CD14-positive monocyte (primary cell): ENCODE measurements at regions not wholly inside any gene's neighbourhood (a gene's known extent, or its start where the extent isn't known, plus 50 kb on each side); places are given as distances from the start of the nearest gene placed in this dataset.

Experiments
- DNase-seq, 3 donors: peaks; one replicate each; pipeline ENCODE4 v3.0.0-alpha.2; 2011 to 2022
- H2AFZ ChIP-seq: 2 replicates; pipeline ENCODE4 v1.6.0; 2012; ENCODE audit warnings: mild to moderate bottlenecking, low read depth, low read length, inconsistent platforms; ENCODE audit not compliant: insufficient read depth, poor library complexity, severe bottlenecking
- H3K27ac ChIP-seq, 2 donors: 1 replicate in 1 of 2; 2 replicates in 1 of 2; pipeline ENCODE4 v1.5.1; 2012 to 2013; ENCODE audit warnings: low read length in 2 of 2, control low read depth in 1 of 2, inconsistent platforms in 1 of 2, low read depth in 1 of 2, mild to moderate bottlenecking in 1 of 2
- H3K27me3 ChIP-seq, 2 donors: one replicate each; pipeline versions ENCODE4 v1.6.0 to v1.6.1; 2011 to 2013; ENCODE audit warnings: low read length in 2 of 2; ENCODE audit not compliant: control insufficient read depth in 2 of 2, insufficient read depth in 2 of 2
- H3K36me3 ChIP-seq, 2 donors: replicated peaks in 1 of 2; 1 replicate in 1 of 2; 2 replicates in 1 of 2; pipeline versions ENCODE4 v1.5.1 to v1.6.1; 2012 to 2013; ENCODE audit warnings: low read length in 2 of 2, control low read depth in 1 of 2, inconsistent platforms in 1 of 2, mild to moderate bottlenecking in 1 of 2; ENCODE audit not compliant: insufficient read depth in 2 of 2, control insufficient read depth in 1 of 2
- H3K4me1 ChIP-seq, 2 donors: 1 replicate in 1 of 2; 2 replicates in 1 of 2; pipeline versions ENCODE4 v1.5.1 to v1.6.1; 2012 to 2013; ENCODE audit warnings: low read length in 2 of 2, control low read depth in 1 of 2, inconsistent platforms in 1 of 2, mild to moderate bottlenecking in 1 of 2, moderate library complexity in 1 of 2; ENCODE audit not compliant: insufficient read depth in 2 of 2, control insufficient read depth in 1 of 2
- H3K4me2 ChIP-seq: replicated peaks from 2 replicates; pipeline ENCODE3; 2012; ENCODE audit warnings: low read length, moderate library complexity, mild to moderate bottlenecking; ENCODE audit not compliant: poor library complexity, severe bottlenecking; ENCODE audit errors: extremely low read depth
- H3K4me3 ChIP-seq, 3 experiments: fragments of 200-600 bp in 1 of 3; sonication (generic) in 1 of 3; replicated peaks in 1 of 3; 1 replicate in 2 of 3; 2 replicates in 1 of 3; pipeline ENCODE4 v1.5.1; 2011 to 2013; ENCODE audit warnings: low read length in 3 of 3, mild to moderate bottlenecking in 3 of 3, control low read depth in 2 of 3, low read depth in 2 of 3, inconsistent platforms in 1 of 3, moderate library complexity in 1 of 3
- H3K79me2 ChIP-seq: 2 replicates; pipeline ENCODE4 v1.6.0; 2012; ENCODE audit warnings: mild to moderate bottlenecking, control low read depth, inconsistent platforms, low read length, moderate library complexity; ENCODE audit not compliant: insufficient read depth
- H3K9ac ChIP-seq: 2 replicates; pipeline ENCODE4 v1.6.0; 2017; ENCODE audit warnings: low read length, mild to moderate bottlenecking; ENCODE audit not compliant: insufficient read depth, poor library complexity, severe bottlenecking
- H3K9me3 ChIP-seq, 2 donors: replicated peaks in 1 of 2; 1 replicate in 1 of 2; 2 replicates in 1 of 2; pipeline versions ENCODE4 v1.5.1 to v1.6.1; 2012 to 2013; ENCODE audit warnings: low read length in 2 of 2, control low read depth in 1 of 2; ENCODE audit not compliant: control insufficient read depth in 1 of 2, insufficient read depth in 1 of 2
- H4K20me1 ChIP-seq: 2 replicates; pipeline ENCODE4 v1.6.0; 2012; ENCODE audit warnings: mild to moderate bottlenecking, low read length, control low read depth, moderate library complexity; ENCODE audit not compliant: insufficient read depth
- H3K27ac Mint-ChIP-seq, 7 donors: one replicate each; pipeline ENCODE4 v1.8.0; 2020; ENCODE audit warnings: mild to moderate bottlenecking in 7 of 7, mixed read lengths in 7 of 7, moderate library complexity in 6 of 7, inconsistent platforms in 2 of 7
- H3K27me3 Mint-ChIP-seq, 3 donors: one replicate each; pipeline ENCODE4 v1.8.0; 2021 to 2022; ENCODE audit warnings: low read depth in 3 of 3, mild to moderate bottlenecking in 3 of 3, mixed read lengths in 3 of 3, moderate library complexity in 3 of 3, inconsistent platforms in 1 of 3
- H3K36me3 Mint-ChIP-seq, 2 donors: one replicate each; pipeline ENCODE4 v1.8.0; 2020; ENCODE audit warnings: mixed read lengths in 2 of 2, inconsistent platforms in 1 of 2, mild to moderate bottlenecking in 1 of 2
- H3K4me1 Mint-ChIP-seq: one replicate; pipeline ENCODE4 v1.8.0; 2020; ENCODE audit warnings: mild to moderate bottlenecking, mixed read lengths
- H3K4me3 Mint-ChIP-seq, 2 donors: one replicate each; pipeline ENCODE4 v1.8.0; 2020; ENCODE audit warnings: mild to moderate bottlenecking in 2 of 2, mixed read lengths in 2 of 2, moderate library complexity in 1 of 2
- H3K9me3 Mint-ChIP-seq, 7 donors: one replicate each; pipeline ENCODE4 v1.8.0; 2020 to 2022; ENCODE audit warnings: mixed read lengths in 7 of 7, mild to moderate bottlenecking in 6 of 7, moderate library complexity in 6 of 7, inconsistent platforms in 2 of 7
- WGBS: methylation state at CpG from one replicate; pipeline ENCODE4 v1.1.5; 2013; ENCODE audit warnings: missing lambda C conversion rate; ENCODE audit not compliant: insufficient coverage; 5-methylcytosine and 5-hydroxymethylcytosine counted together
- intact Hi-C, 2 donors: fragments of 100-400 bp; cut with micrococcal nuclease; formaldehyde crosslinking; loops; one replicate each; pipeline versions ENCODE4 v1.15.0 to v1.15.1; 2023
- TF ChIP-seq, protein P1 (sequence below): fragments of 200-600 bp; IDR thresholded peaks from one replicate; pipeline ENCODE4 v1.8.0; 2022; ENCODE audit warnings: antibody characterized with exemption, mild to moderate bottlenecking

DNA sequence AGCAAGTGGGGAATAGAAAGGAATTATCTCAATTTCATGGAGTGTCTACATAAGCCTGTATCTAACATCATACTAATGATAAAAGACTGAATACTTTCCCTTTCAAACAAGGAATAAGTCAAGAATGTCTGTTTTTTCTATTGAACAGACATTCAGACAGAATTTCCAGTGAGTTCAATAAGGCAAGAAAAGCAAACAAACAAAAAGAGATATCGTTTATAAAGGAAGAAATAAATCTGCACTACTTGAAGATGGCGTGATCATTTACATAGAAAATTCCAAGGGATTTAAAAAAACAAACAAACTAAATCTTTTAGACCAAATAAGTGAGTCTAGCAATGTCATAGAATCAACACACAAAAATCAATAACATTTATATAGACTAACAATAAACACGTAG is 273.1 kb upstream of the FOXG1 start:
- Histone ChIP-seq H3K79me2 (no peaks in the 10 kb centered on the region), H2AFZ (no peak overlapping the region), H3K4me2 (no peak overlapping the region), H3K9me3 (no peaks in the 10 kb centered on the region), H3K27me3 (no peaks in the 10 kb centered on the region), H3K4me3 (no peak overlapping the region), H3K9ac (no peak overlapping the region), H3K27ac (no peak overlapping the region), H3K4me1 (no peaks in the 10 kb centered on the region), H4K20me1 (no peaks in the 10 kb centered on the region), H3K36me3 (no peaks in the 10 kb centered on the region)
- WGBS = no CpG with 5 or more reads among the region's 3 CpGs
- Mint-ChIP-seq H3K36me3 (no peaks in the 10 kb centered on the region), H3K9me3 (peaks cover 0 to 4% (median 1%) of the 10 kb centered on the region in 7 donors), H3K27ac (no peak overlapping the region), H3K4me1 (no peaks in the 10 kb centered on the region), H3K27me3 (peaks cover 0 to 1% (median 0%) of the 10 kb centered on the region in 3 donors), H3K4me3 (no peak overlapping the region)
- intact Hi-C loops = no loop called here
- no peak for DNase-seq
- TF ChIP-seq, protein P1, sequence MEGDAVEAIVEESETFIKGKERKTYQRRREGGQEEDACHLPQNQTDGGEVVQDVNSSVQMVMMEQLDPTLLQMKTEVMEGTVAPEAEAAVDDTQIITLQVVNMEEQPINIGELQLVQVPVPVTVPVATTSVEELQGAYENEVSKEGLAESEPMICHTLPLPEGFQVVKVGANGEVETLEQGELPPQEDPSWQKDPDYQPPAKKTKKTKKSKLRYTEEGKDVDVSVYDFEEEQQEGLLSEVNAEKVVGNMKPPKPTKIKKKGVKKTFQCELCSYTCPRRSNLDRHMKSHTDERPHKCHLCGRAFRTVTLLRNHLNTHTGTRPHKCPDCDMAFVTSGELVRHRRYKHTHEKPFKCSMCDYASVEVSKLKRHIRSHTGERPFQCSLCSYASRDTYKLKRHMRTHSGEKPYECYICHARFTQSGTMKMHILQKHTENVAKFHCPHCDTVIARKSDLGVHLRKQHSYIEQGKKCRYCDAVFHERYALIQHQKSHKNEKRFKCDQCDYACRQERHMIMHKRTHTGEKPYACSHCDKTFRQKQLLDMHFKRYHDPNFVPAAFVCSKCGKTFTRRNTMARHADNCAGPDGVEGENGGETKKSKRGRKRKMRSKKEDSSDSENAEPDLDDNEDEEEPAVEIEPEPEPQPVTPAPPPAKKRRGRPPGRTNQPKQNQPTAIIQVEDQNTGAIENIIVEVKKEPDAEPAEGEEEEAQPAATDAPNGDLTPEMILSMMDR = no peak

DNA sequence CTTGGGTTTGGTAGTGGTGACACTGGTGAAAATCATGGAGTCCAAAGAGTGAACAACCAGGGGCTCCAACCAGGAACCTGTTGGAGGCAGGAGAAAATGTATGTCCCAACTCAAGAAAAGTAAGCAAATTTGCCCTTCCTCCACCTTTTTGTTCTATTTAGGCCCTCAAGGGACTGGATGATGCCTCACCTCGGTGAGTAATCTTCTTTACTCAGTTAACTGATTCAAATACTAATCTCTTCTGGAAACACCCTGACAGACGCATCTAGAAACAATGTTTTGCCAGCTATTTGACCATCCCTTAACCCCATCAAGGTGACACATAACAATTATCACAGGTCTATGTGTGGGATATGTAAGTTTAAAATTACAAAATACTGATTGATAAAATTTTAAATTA is 272.4 kb upstream of the FOXG1 start:
- H3K27ac ChIP-seq = no peak overlapping the region
- no peaks in the 10 kb centered on the region for H3K79me2 ChIP-seq
- Mint-ChIP-seq H3K9me3 (peaks cover 0 to 4% (median 1%) of the 10 kb centered on the region in 7 donors), H3K4me1 (no peaks in the 10 kb centered on the region), H3K4me3 (no peak overlapping the region), H3K27ac (no peak overlapping the region), H3K27me3 (peaks cover 0 to 1% (median 0%) of the 10 kb centered on the region in 3 donors), H3K36me3 (no peaks in the 10 kb centered on the region)
- H3K4me3 ChIP-seq = no peak overlapping the region
- DNase-seq = no peak
- H3K36me3 ChIP-seq = no peaks in the 10 kb centered on the region
- no peak overlapping the region for H3K4me2 ChIP-seq
- no peak overlapping the region for H3K9ac ChIP-seq
- H4K20me1 ChIP-seq = no peaks in the 10 kb centered on the region
- intact Hi-C loops = no loop called here
- WGBS = 20% methylated on average over 1 of the region's 2 CpGs
- TF ChIP-seq, protein P1 = no peak
- H3K9me3 ChIP-seq = no peaks in the 10 kb centered on the region
- no peaks in the 10 kb centered on the region for H3K27me3 ChIP-seq
- H3K4me1 ChIP-seq = no peaks in the 10 kb centered on the region
- H2AFZ ChIP-seq = no peak overlapping the region
